ENCODE measurements at regions not wholly inside any gene's neighbourhood (a gene's known extent, or its start where the extent isn't known, plus 50 kb on each side); places are given as distances from the start of the nearest gene placed in this dataset.

- no peak overlapping the region for H2AFZ ChIP-seq (ENCODE audit: low read depth)
- no peak for DNase-seq
- H3K27ac ChIP-seq (ENCODE audit: low read depth in 2 of 2, low read length in 1 of 2): no peak overlapping the region
- no peaks in the 10 kb centered on the region for H3K79me2 ChIP-seq (ENCODE audit: insufficient read depth)
- ChIA-PET CTCF (no interaction called here), POLR2A (no interaction called here)
- no peaks in the 10 kb centered on the region for H4K20me1 ChIP-seq (ENCODE audit: insufficient read depth)
- no peaks in the 10 kb centered on the region for H3K9me3 ChIP-seq
- TF ChIP-seq ZBTB33 (IDR thresholded peaks at IDR 0.05; ENCODE audit: borderline replicate concordance, low read depth) (no peak), TAF1 (IDR thresholded peaks at IDR 0.05; ENCODE audit: borderline replicate concordance, low read depth, low read length) (no peak), TCF12 (IDR thresholded peaks at IDR 0.05) (no peak), NRF1 (IDR thresholded peaks at IDR 0.05; ENCODE audit: low read depth, low read length) (no peak), JUND (IDR thresholded peaks at IDR 0.05) (no peak), YY1 (IDR thresholded peaks at IDR 0.05; ENCODE audit: low read depth) (no peak)
- no peak overlapping the region for H3K4me2 ChIP-seq
- no peak overlapping the region for H3K9ac ChIP-seq
- H3K4me3 ChIP-seq (ENCODE audit: low read depth in 2 of 2, low read length in 1 of 2): no peak overlapping the region
- H3K9me2 ChIP-seq: no peaks in the 10 kb centered on the region
- peaks cover 0 to 5% of the 10 kb centered on the region in 2 experiments; a peak in 2 of 4 replicates for H3K4me1 ChIP-seq (ENCODE audit: control insufficient read depth in 1 of 2, insufficient read depth in 2 of 2, low read depth in 1 of 2, low read length in 1 of 2)
- WGBS (ENCODE audit: low lambda C conversion rate): 41% methylated on average over 8 of the region's 8 CpGs
- H3K36me3 ChIP-seq (replicated peaks in 1 of 2; ENCODE audit: control insufficient read depth in 1 of 2, insufficient read depth in 2 of 2, low read length in 1 of 2): no peaks in the 10 kb centered on the region
- no peaks in the 10 kb centered on the region for H3K27me3 ChIP-seq (ENCODE audit: insufficient read depth)
- no peaks in the 10 kb centered on the region for H3F3A ChIP-seq (replicated peaks; ENCODE audit: insufficient read depth)
Measured at GRCh38 chr16:55039931-55040330, 109.3 kb downstream of the IRX5 start.

GRCh38 chr16:55040366-55041086 lies 109.9 kb downstream of the IRX5 start:
- Histone ChIP-seq H3K9me2 (no peaks in the 10 kb centered on the region), H3K9ac (no peak overlapping the region), H3K4me1 (ENCODE audit: control insufficient read depth in 1 of 2, insufficient read depth in 2 of 2, low read depth in 1 of 2, low read length in 1 of 2) (peaks cover 0 to 5% of the 10 kb centered on the region in 2 experiments; a peak in 2 of 4 replicates), H4K20me1 (ENCODE audit: insufficient read depth) (no peaks in the 10 kb centered on the region), H3K4me3 (ENCODE audit: low read depth in 2 of 2, low read length in 1 of 2) (no peak overlapping the region), H3K36me3 (replicated peaks in 1 of 2; ENCODE audit: control insufficient read depth in 1 of 2, insufficient read depth in 2 of 2, low read length in 1 of 2) (no peaks in the 10 kb centered on the region), H2AFZ (ENCODE audit: low read depth) (no peak overlapping the region), H3K9me3 (no peaks in the 10 kb centered on the region), H3K27ac (ENCODE audit: low read depth in 2 of 2, low read length in 1 of 2) (no peak overlapping the region), H3K79me2 (ENCODE audit: insufficient read depth) (no peaks in the 10 kb centered on the region), H3K4me2 (no peak overlapping the region), H3F3A (replicated peaks; ENCODE audit: insufficient read depth) (no peaks in the 10 kb centered on the region), H3K27me3 (ENCODE audit: insufficient read depth) (no peaks in the 10 kb centered on the region)
- ChIA-PET CTCF (no interaction called here), POLR2A (no interaction called here)
- DNase-seq: no peak
- WGBS (ENCODE audit: low lambda C conversion rate): 59% methylated on average over 16 of the region's 19 CpGs
- TF ChIP-seq JUND (IDR thresholded peaks at IDR 0.05): no peak
- TF ChIP-seq NRF1 (IDR thresholded peaks at IDR 0.05; ENCODE audit: low read depth, low read length): no peak
- no peak for TF ChIP-seq SMC3 (IDR thresholded peaks at IDR 0.05; ENCODE audit: low read depth, low read length)
- no peak for TF ChIP-seq RXRA (IDR thresholded peaks at IDR 0.05; ENCODE audit: borderline replicate concordance, low read depth)
- no peak for TF ChIP-seq SIN3A (IDR thresholded peaks at IDR 0.05; ENCODE audit: borderline replicate concordance, low read depth, low read length)
- no peak for TF ChIP-seq GABPA (IDR thresholded peaks at IDR 0.05; ENCODE audit: low read depth)

Measured in SK-N-SH (cell line).